HG03039 (cell line): ENCODE measurements at regions not wholly inside any gene's neighbourhood (a gene's known extent, or its start where the extent isn't known, plus 50 kb on each side); places are given as distances from the start of the nearest gene placed in this dataset.

ENCODE experiments used
- ATAC-seq: cut with Tn5 transposase; IDR thresholded peaks from one replicate; pipeline ENCODE4 v1.9.1; 2021; ENCODE audit warnings: mild to moderate bottlenecking, moderate library complexity; ENCODE audit not compliant: unreplicated experiment

GRCh38 chr2:147384659-147385058, 460.2 kb upstream of the ACVR2A start:
- no peak for ATAC-seq

GRCh38 chr2:147382322-147382948, 462.4 kb upstream of the ACVR2A start:
- ATAC-seq: no peak

- ATAC-seq: no peak
These were observed 466.4 kb upstream of the ACVR2A start for GRCh38 chr2:147378403-147378802.

- no peak for ATAC-seq
These were observed 469.8 kb upstream of the ACVR2A start for GRCh38 chr2:147375073-147375472.

- no peak for ATAC-seq
These were observed 470.4 kb upstream of the ACVR2A start for GRCh38 chr2:147374423-147374811.

- ATAC-seq: no peak
These were observed 470.9 kb upstream of the ACVR2A start for GRCh38 chr2:147373800-147374422.

- ATAC-seq: no peak
These were observed 476.5 kb upstream of the ACVR2A start for GRCh38 chr2:147368306-147368705.

GRCh38 chr2:147366279-147366678, 478.6 kb upstream of the ACVR2A start:
- no peak for ATAC-seq

- no peak for ATAC-seq
These were observed 479.2 kb upstream of the ACVR2A start for GRCh38 chr2:147365622-147366021.

GRCh38 chr2:147364597-147364996, 480.2 kb upstream of the ACVR2A start:
- ATAC-seq: no peak

GRCh38 chr2:147363181-147363580, 481.6 kb upstream of the ACVR2A start:
- no peak for ATAC-seq

GRCh38 chr2:147358375-147358774, 486.5 kb upstream of the ACVR2A start:
- no peak for ATAC-seq

GRCh38 chr2:147356157-147356556, 488.7 kb upstream of the ACVR2A start:
- ATAC-seq: no peak

- no peak for ATAC-seq
These were observed 489.1 kb upstream of the ACVR2A start for GRCh38 chr2:147355706-147356105.

- no peak for ATAC-seq
These were observed 491.8 kb upstream of the ACVR2A start for GRCh38 chr2:147353072-147353381.

GRCh38 chr2:147352264-147353071, 492.4 kb upstream of the ACVR2A start:
- ATAC-seq: no peak

- no peak for ATAC-seq
These were observed 493.0 kb upstream of the ACVR2A start for GRCh38 chr2:147351784-147352183.

- no peak for ATAC-seq
These were observed 495.8 kb upstream of the ACVR2A start for GRCh38 chr2:147348931-147349555.

GRCh38 chr2:147346142-147346541, 498.7 kb upstream of the ACVR2A start:
- no peak for ATAC-seq

- no peak for ATAC-seq
These were observed 499.6 kb upstream of the ACVR2A start for GRCh38 chr2:147345246-147345645.

- ATAC-seq: no peak
These were observed 502.5 kb upstream of the ACVR2A start for GRCh38 chr2:147342329-147342728.
